GM23338 (cell line): ENCODE measurements at regions not wholly inside any gene's neighbourhood (a gene's known extent, or its start where the extent isn't known, plus 50 kb on each side); places are given as distances from the start of the nearest gene placed in this dataset.
"Not testable (repeated sequence)": the region's sequence is repeated elsewhere in the genome, so short reads cannot be mapped to it uniquely, and the experiment has no call there.

Experiments
- ATAC-seq: fragments of 200-7000 bp; cut with Tn5 transposase; 3 replicates; pipeline ENCODE4 v1.9.1; 2020
- DNase-seq: peaks from one replicate; pipeline ENCODE4 v3.0.0-alpha.2; 2015; ENCODE audit warnings: low spot score
- H2AFZ ChIP-seq: fragments of 200-600 bp; sonication (generic); 2 replicates; pipeline ENCODE4 v1.8.0; 2016; ENCODE audit warnings: antibody characterized with exemption, mild to moderate bottlenecking, moderate library complexity
- H3F3A ChIP-seq: fragments of 200-600 bp; sonication (generic); replicated peaks from 2 replicates; pipeline ENCODE4 v1.8.0; 2017; ENCODE audit warnings: antibody characterized with exemption, mixed run types, low read depth
- H3K27ac ChIP-seq: fragments of 200-600 bp; sonication (generic); 2 replicates; pipeline ENCODE4 v1.6.1; 2016; ENCODE audit warnings: low read depth
- H3K27me3 ChIP-seq: fragments of 200-600 bp; sonication (generic); 2 replicates; pipeline ENCODE4 v1.8.0; 2016; ENCODE audit warnings: mild to moderate bottlenecking, mixed run types, moderate library complexity; ENCODE audit not compliant: insufficient read depth
- H3K36me3 ChIP-seq: fragments of 200-600 bp; sonication (generic); 2 replicates; pipeline ENCODE4 v1.8.0; 2016; ENCODE audit warnings: mild to moderate bottlenecking; ENCODE audit not compliant: insufficient read depth
- H3K4me1 ChIP-seq: fragments of 200-600 bp; sonication (generic); 2 replicates; pipeline ENCODE4 v1.8.0; 2016; ENCODE audit warnings: mild to moderate bottlenecking, moderate library complexity; ENCODE audit not compliant: insufficient read depth
- H3K4me2 ChIP-seq: fragments of 200-600 bp; sonication (generic); 2 replicates; pipeline ENCODE4 v1.7.1; 2017; ENCODE audit warnings: mixed run types
- H3K4me3 ChIP-seq: fragments of 200-600 bp; sonication (generic); 2 replicates; pipeline ENCODE4 v1.6.1; 2016; ENCODE audit warnings: mixed run types
- H3K79me2 ChIP-seq: fragments of 200-600 bp; sonication (generic); replicated peaks from 2 replicates; pipeline ENCODE4 v1.8.0; 2017; ENCODE audit warnings: mild to moderate bottlenecking; ENCODE audit not compliant: insufficient read depth
- H3K9me2 ChIP-seq: fragments of 200-600 bp; sonication (generic); 2 replicates; pipeline ENCODE4 v1.8.0; 2017; ENCODE audit not compliant: insufficient read depth
- H4K20me1 ChIP-seq: fragments of 200-600 bp; sonication (generic); replicated peaks from 2 replicates; pipeline ENCODE4 v1.8.0; 2017; ENCODE audit warnings: mild to moderate bottlenecking; ENCODE audit not compliant: insufficient read depth
- H3K27ac Mint-ChIP-seq: 2 replicates; pipeline ENCODE4 v1.8.0; 2020; ENCODE audit warnings: inconsistent platforms, mild to moderate bottlenecking, moderate library complexity, mixed read lengths
- H3K27me3 Mint-ChIP-seq: 3 replicates; pipeline ENCODE4 v1.8.0; 2022; ENCODE audit warnings: low read depth, mild to moderate bottlenecking, moderate library complexity, mixed read lengths, inconsistent platforms; ENCODE audit not compliant: insufficient read depth, poor library complexity
- H3K36me3 Mint-ChIP-seq: 3 replicates; pipeline ENCODE4 v1.8.0; 2021; ENCODE audit warnings: low read depth, mild to moderate bottlenecking, inconsistent platforms, moderate library complexity, mixed read lengths
- H3K4me1 Mint-ChIP-seq: 3 replicates; pipeline ENCODE4 v1.8.0; 2020; ENCODE audit warnings: mild to moderate bottlenecking, inconsistent platforms, mixed read lengths
- H3K4me3 Mint-ChIP-seq: 3 replicates; pipeline ENCODE4 v1.8.0; 2021; ENCODE audit warnings: moderate library complexity, mild to moderate bottlenecking, inconsistent platforms, mixed read lengths
- H3K9me3 Mint-ChIP-seq: 3 replicates; pipeline ENCODE4 v1.8.0; 2020; ENCODE audit warnings: moderate library complexity, mild to moderate bottlenecking, inconsistent platforms, mixed read lengths
- EZH2phosphoT487 ChIP-seq: fragments of 200-600 bp; sonication (generic); IDR thresholded peaks from one replicate; pipeline ENCODE4 v1.8.1; 2018; ENCODE audit warnings: antibody characterized with exemption; ENCODE audit not compliant: unreplicated experiment
- TF ChIP-seq, protein P1 (sequence below), 2 experiments: fragments of 200-600 bp in 1 of 2; sonication (generic) in 1 of 2; conservative IDR thresholded peaks; 2 replicates each; pipeline versions ENCODE4 v1.5.1 to v1.6.1; 2016 to 2017; ENCODE audit warnings: antibody characterized with exemption in 2 of 2, low read depth in 2 of 2, mild to moderate bottlenecking in 2 of 2, moderate library complexity in 1 of 2

DNA sequence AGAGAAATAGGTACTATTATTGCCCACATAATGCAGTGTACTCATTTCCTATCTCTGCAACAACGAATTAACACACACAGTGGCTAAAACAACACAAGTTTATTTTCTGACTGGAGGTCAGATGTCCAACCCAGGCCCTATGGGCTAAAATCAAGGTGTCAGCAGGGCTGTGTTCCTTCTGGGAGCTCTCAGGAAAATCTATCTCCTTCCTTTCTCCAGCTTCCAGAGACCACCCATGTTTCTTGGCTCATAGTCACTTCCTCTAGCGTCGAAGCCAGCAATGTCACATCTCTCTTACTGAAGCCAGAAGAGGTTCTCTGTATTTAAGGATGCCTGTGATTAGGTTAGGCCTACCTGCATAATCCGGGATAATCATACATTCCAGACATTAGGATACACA, 60.9 kb upstream of the TOP1 start:
- H3K36me3 Mint-ChIP-seq: no peaks in the 10 kb centered on the region
- Histone ChIP-seq H3K9me2 (no peaks in the 10 kb centered on the region), H2AFZ (no peak overlapping the region), H4K20me1 (no peaks in the 10 kb centered on the region), H3F3A (no peaks in the 10 kb centered on the region), H3K4me1 (peaks cover 4% of the 10 kb centered on the region; the same call in 1 of the 2 replicates), H3K27ac (no peak overlapping the region), H3K79me2 (no peaks in the 10 kb centered on the region), H3K4me2 (no peak overlapping the region), H3K27me3 (no peaks in the 10 kb centered on the region), H3K36me3 (no peaks in the 10 kb centered on the region), H3K4me3 (no peak overlapping the region)
- DNase-seq (no peak), ATAC-seq (no peak)
- H3K27me3 Mint-ChIP-seq: no peaks in the 10 kb centered on the region
- H3K4me1 Mint-ChIP-seq: peaks cover 20% of the 10 kb centered on the region
- no peaks in the 10 kb centered on the region for H3K9me3 Mint-ChIP-seq
- TF ChIP-seq, protein P1, sequence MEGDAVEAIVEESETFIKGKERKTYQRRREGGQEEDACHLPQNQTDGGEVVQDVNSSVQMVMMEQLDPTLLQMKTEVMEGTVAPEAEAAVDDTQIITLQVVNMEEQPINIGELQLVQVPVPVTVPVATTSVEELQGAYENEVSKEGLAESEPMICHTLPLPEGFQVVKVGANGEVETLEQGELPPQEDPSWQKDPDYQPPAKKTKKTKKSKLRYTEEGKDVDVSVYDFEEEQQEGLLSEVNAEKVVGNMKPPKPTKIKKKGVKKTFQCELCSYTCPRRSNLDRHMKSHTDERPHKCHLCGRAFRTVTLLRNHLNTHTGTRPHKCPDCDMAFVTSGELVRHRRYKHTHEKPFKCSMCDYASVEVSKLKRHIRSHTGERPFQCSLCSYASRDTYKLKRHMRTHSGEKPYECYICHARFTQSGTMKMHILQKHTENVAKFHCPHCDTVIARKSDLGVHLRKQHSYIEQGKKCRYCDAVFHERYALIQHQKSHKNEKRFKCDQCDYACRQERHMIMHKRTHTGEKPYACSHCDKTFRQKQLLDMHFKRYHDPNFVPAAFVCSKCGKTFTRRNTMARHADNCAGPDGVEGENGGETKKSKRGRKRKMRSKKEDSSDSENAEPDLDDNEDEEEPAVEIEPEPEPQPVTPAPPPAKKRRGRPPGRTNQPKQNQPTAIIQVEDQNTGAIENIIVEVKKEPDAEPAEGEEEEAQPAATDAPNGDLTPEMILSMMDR (conservative IDR thresholded peaks at IDR 0.05; ENCODE audit: low read depth in 2 of 2): no peak
- H3K27ac Mint-ChIP-seq: no peak overlapping the region
- no peak overlapping the region for H3K4me3 Mint-ChIP-seq

DNA sequence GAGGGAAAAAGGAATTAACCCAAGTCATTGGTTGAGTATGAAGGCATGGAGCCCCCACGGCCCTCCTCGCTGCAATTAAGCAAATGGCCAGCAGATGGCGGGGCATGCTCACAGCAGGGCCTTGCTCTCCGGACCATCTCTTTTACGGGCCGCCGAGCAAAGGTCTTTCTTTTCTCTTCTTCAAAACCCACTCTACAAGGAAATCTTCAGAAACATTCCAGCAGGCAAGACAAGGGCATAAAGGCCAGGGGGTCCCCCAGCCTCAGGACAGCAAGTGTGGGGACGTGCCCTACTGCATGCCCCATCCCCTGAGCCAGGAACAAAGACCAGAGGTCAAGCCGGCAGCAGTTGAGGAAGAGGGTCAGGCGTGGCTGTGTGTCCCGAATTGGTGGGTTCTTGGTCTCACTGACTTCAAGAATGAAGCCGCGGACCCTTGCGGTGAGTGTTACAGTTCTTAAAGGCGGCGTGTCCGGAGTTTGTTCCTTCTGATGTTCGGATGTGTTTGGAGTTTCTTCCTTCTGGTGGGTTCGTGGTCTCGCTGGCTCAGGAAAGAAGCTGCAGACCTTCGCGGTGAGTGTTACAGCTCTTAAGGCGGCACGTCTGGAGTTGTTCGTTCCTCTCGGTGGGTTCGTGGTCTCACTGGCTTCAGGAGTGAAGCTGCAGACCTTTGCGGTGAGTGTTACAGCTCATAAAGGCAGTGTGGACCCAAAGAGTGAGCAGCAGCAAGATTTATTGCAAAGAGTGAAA, 59.6 kb upstream of the TOP1 start:
- Histone ChIP-seq H2AFZ (peak overlapping the region; percentile 96), H3K4me2 (peak overlapping the region; percentile 35; the same call in 1 of the 2 replicates)
- not testable (repeated sequence) for H3K9me3 Mint-ChIP-seq, H3K36me3 Mint-ChIP-seq, H3K27ac ChIP-seq, H3K27me3 Mint-ChIP-seq, H3K27me3 ChIP-seq, H3K4me1 ChIP-seq, H3K4me3 ChIP-seq, H3K27ac Mint-ChIP-seq, H3K79me2 ChIP-seq, H3K9me2 ChIP-seq, H3F3A ChIP-seq, H3K36me3 ChIP-seq, H4K20me1 ChIP-seq
- Mint-ChIP-seq H3K4me1 (peaks cover 20% of the 10 kb centered on the region), H3K4me3 (peak overlapping the region; percentile 53; the same call in 2 of the 3 replicates)
- DNase-seq (peak; percentile 86), ATAC-seq (peak; percentile 92)
- TF ChIP-seq, protein P1 (conservative IDR thresholded peaks at IDR 0.05; ENCODE audit: low read depth in 2 of 2): peak; percentile 94 to 96

DNA sequence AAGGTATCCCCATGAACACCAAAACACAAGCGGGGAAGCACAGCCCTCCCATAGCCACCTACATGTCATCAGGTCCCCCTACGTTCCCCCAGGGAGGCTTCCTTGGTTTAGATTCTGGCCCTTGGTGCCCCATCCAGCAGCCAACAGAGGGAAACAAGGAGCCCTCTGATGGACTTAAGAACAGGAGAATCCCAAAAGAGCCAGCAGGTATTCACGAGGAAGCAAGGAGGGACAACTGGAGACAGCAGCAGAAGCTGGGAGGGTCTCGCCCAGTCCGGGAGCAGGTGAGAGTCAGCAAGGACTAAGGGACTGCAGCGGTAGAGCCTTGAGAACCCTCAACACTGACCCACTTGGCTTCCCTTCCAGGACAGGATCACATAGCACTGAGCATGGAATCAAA, 58.4 kb upstream of the TOP1 start:
- ATAC-seq: no peak
- Histone ChIP-seq H4K20me1 (no peaks in the 10 kb centered on the region), H3K9me2 (no peaks in the 10 kb centered on the region), H2AFZ (no peak overlapping the region), H3K4me1 (peaks cover 4% of the 10 kb centered on the region; the same call in 1 of the 2 replicates), H3K36me3 (no peaks in the 10 kb centered on the region), H3F3A (no peaks in the 10 kb centered on the region), H3K4me2 (no peak overlapping the region), H3K27ac (no peak overlapping the region), H3K27me3 (no peaks in the 10 kb centered on the region), H3K79me2 (no peaks in the 10 kb centered on the region), H3K4me3 (no peak overlapping the region)
- H3K4me1 Mint-ChIP-seq: peaks cover 20% of the 10 kb centered on the region
- peak; percentile 31 for DNase-seq
- no peaks in the 10 kb centered on the region for H3K9me3 Mint-ChIP-seq
- H3K27me3 Mint-ChIP-seq: no peaks in the 10 kb centered on the region
- H3K36me3 Mint-ChIP-seq: no peaks in the 10 kb centered on the region
- H3K27ac Mint-ChIP-seq: no peak overlapping the region
- TF ChIP-seq EZH2phosphoT487: no peak
- TF ChIP-seq, protein P1 (conservative IDR thresholded peaks at IDR 0.05; ENCODE audit: low read depth in 2 of 2): 0 out of 4 replicates have a peak, but pooled peaks have one; percentile 11 to 12
- no peak overlapping the region for H3K4me3 Mint-ChIP-seq
